Bronchial epithelial cell (primary cell): ENCODE measurements at regions not wholly inside any gene's neighbourhood (a gene's known extent, or its start where the extent isn't known, plus 50 kb on each side); places are given as distances from the start of the nearest gene placed in this dataset.

Experiments used
- DNase-seq: peaks from one replicate; pipeline ENCODE4 v3.0.0-alpha.2; 2010; ENCODE audit warnings: low read depth
- FAIRE-seq: peaks from 2 replicates; lab custom pipeline; 2011; peaks lifted over from hg19 to GRCh38; lab: Jason Lieb, UNC
- H3K27me3 ChIP-seq: 2 replicates; pipeline ENCODE4 v1.5.1; 2011; ENCODE audit warnings: low read length; ENCODE audit not compliant: control insufficient read depth, insufficient read depth
- H3K36me3 ChIP-seq: 2 replicates; pipeline ENCODE4 v1.5.1; 2011; ENCODE audit warnings: low read length; ENCODE audit not compliant: control insufficient read depth, insufficient read depth
- H3K4me3 ChIP-seq: 2 replicates; pipeline ENCODE4 v1.5.1; 2011; ENCODE audit warnings: mild to moderate bottlenecking, low read depth, low read length, control low read depth
- CTCF ChIP-seq: IDR thresholded peaks from 2 replicates; pipeline ENCODE4 v1.5.1; 2011; ENCODE audit warnings: mild to moderate bottlenecking, moderate library complexity, low read length, control low read depth, inconsistent platforms; ENCODE audit not compliant: insufficient read depth, severe bottlenecking

GRCh38 chr20:23277316-23277715, 73.3 kb upstream of the NXT1 start:
- H3K4me3 ChIP-seq, result no peak overlapping the region
- FAIRE-seq (no peak), DNase-seq (no peak)
- no peak for TF ChIP-seq CTCF
- no peaks in the 10 kb centered on the region for H3K27me3 ChIP-seq
- H3K36me3 ChIP-seq, result no peaks in the 10 kb centered on the region

GRCh38 chr20:23273776-23274175, 76.8 kb upstream of the NXT1 start:
- FAIRE-seq (no peak), DNase-seq (no peak)
- TF ChIP-seq CTCF, result no peak
- Histone ChIP-seq H3K36me3 (no peaks in the 10 kb centered on the region), H3K27me3 (no peaks in the 10 kb centered on the region), H3K4me3 (no peak overlapping the region)

- DNase-seq (no peak), FAIRE-seq (peak; percentile 79)
- no peaks in the 10 kb centered on the region for H3K27me3 ChIP-seq
- H3K4me3 ChIP-seq, result no peak overlapping the region
- no peak for TF ChIP-seq CTCF
- no peaks in the 10 kb centered on the region for H3K36me3 ChIP-seq
Observed at GRCh38 chr20:23272176-23273029, 78.2 kb upstream of the NXT1 start.

- no peak for FAIRE-seq
- peak; percentile 75 for DNase-seq
- Histone ChIP-seq H3K4me3 (no peak overlapping the region), H3K27me3 (no peaks in the 10 kb centered on the region), H3K36me3 (no peaks in the 10 kb centered on the region)
- TF ChIP-seq CTCF, result no peak
Observed at GRCh38 chr20:23270382-23270911, 80.1 kb upstream of the NXT1 start.

- no peak overlapping the region for H3K4me3 ChIP-seq
- no peak for TF ChIP-seq CTCF
- no peak for FAIRE-seq
- no peaks in the 10 kb centered on the region for H3K27me3 ChIP-seq
- no peaks in the 10 kb centered on the region for H3K36me3 ChIP-seq
- no peak for DNase-seq
Observed at GRCh38 chr20:23269954-23270353, 80.6 kb upstream of the NXT1 start.
